HG02943 (cell line): ENCODE measurements at regions not wholly inside any gene's neighbourhood (a gene's known extent, or its start where the extent isn't known, plus 50 kb on each side); places are given as distances from the start of the nearest gene placed in this dataset.
"Not testable (repeated sequence)": the region's sequence is repeated elsewhere in the genome, so short reads cannot be mapped to it uniquely, and the experiment has no call there.

Experiments used
- ATAC-seq: cut with Tn5 transposase; IDR thresholded peaks from one replicate; pipeline ENCODE4 v1.9.1; 2021; ENCODE audit warnings: mild to moderate bottlenecking, low read depth, moderate library complexity; ENCODE audit not compliant: unreplicated experiment

DNA sequence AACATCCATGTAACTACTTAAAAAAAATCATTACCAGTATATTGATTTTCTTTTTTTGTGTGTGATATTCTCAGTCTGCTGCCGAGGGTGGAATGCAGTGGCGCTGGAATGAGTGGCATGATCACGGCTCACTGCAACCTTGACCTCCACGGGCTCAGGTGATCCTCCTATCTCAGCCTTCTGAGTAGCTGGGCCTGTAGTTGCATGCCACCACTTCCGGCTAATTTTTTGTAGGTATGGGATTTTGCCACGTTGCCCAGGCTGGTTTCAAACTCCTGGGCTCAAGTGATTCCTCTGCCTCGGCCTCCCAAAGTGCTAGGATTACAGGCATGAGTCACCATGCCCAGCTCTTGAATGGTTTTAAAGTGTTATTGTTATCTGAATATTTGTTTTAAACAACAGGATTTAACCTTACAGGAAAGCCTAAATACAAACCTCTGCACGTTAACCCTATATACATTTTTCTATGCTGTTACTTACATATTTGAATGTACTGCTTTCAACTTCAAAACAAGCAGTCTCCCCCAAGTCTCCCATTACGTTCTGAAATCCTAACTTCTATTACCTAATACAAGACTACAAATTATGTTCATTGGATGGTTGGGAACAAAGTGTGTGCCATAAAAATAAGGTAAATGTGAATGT, 61.7 kb downstream of the KPNA2 start:
- no peak for ATAC-seq

- ATAC-seq = not testable (repeated sequence)
Observed at GRCh38 chr17:68099341-68099753, 63.8 kb downstream of the KPNA2 start.

DNA sequence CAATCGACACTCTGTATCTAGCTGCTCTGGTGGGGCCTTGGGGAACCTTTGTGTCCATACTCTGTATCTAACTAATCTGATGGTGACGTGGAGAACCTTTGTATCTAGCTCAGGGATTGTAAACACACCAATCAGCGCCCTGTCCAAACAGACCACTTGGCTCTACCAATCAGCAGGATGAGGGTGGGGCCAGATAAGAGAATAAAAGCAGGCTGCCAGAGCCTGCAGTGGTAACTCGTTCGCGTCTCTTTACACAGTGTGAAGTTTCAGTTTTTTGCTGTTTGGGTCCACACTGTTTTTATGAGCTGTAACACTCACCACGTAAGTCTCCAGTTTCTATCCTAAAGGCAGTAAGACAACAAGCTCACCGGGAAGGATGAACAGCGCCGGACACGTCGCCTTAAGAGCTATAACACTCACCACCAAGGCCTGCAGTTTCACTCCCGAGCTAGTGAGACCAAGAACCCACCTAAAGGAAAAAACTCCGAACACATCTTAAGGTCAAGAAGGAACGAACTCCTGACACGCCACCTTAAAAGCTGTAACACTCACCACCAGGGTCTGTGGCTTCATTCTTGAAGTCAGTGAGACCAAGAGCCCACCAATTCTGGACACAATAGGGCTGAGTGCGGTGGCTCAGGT, 64.6 kb downstream of the KPNA2 start:
- no peak for ATAC-seq

DNA sequence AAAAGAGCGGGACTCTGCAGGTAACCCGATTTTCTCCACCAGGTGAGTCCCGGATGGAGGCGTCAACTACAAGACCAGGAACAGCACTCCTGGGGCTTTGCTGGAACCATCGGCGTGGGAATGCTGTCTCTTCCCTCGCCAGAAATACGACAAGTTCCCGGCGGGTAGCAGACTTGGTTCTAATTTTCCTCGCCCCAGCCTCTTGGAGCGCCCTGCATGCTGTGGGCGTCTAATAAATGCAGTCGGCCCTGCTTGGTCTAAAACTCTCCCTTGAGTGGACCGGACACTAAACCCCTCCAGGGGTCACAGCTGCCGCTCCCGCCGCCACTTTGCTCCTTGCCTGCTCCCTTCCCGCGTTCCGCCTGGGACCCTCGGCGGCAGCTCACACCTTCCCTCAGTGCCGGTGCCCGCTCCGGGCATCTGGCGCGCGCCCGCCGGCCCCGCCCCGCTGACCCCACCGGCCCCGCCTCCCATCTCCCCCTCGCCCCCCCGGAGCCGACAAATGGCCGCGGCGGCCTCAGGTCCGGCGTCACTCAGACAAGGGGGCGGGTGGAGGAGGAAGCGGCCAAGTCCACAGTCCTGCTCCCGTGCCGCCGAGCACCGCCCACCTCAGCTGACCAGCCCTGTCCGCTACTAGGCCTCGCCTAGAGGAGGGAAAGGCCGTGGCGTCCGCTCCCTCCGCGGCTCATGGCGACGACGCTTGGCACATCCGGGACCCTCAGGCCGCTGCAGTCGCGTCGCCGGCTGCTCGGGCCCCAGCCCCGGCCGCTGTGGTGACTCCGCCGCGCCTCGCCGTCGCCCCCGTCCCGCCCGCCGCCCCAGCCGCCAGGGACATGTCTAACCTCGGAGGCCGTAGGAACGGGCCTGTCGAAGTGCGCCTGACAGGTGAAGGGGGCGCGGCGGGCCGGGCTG, 65.8 kb downstream of the KPNA2 start:
- ATAC-seq = no peak

- ATAC-seq = no peak
Observed at GRCh38 chr17:68101987-68102314, 66.4 kb downstream of the KPNA2 start.

- no peak for ATAC-seq
Observed at GRCh38 chr17:68102318-68102758, 66.8 kb downstream of the KPNA2 start.

DNA sequence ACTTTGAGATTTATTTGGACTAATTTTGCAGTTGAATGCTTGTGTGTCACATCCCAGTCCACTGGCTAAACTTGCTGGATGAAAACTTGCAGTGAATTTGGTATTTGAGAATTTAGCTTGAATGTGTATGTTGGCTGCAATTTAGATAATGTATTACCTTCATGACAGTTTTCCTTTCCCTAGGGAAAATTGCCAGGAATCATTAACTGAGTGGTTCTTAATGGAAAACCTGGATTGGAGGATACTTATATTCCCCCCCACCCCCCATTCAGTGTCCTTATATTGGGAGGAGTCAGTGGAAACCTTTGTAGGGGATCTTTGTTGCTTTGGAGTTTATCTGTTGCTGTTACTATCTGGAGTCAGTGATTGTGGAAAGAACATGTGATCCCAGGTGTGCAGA, 67.6 kb downstream of the KPNA2 start:
- no peak for ATAC-seq

DNA sequence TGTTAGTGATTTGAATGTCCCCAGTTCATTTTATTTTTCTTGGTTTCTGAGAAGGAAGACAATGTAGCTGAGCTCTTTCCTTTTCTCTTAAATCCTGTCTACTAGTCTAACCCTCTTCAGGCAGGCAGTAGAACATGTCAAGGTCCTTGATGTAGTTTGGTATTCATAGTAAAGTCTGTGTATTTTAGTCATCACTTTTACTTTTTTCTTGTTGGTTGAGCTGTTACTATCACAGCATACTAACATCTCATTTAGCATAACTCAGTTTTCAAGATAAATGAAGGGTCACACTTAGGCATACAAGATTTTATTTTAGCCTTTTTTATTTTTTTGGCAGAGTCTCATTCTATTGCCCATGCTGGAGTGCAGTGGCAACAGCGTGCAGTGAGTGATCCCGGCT, 70.5 kb downstream of the KPNA2 start:
- no peak for ATAC-seq

GRCh38 chr17:68107373-68107772, 71.8 kb downstream of the KPNA2 start:
- no peak for ATAC-seq

GRCh38 chr17:68108313-68109000, 72.9 kb downstream of the KPNA2 start:
- no peak for ATAC-seq

- ATAC-seq = not testable (repeated sequence)
Observed at GRCh38 chr17:68109404-68109803, 73.9 kb downstream of the KPNA2 start.

- not testable (repeated sequence) for ATAC-seq
Observed at GRCh38 chr17:68116211-68116610, 80.7 kb downstream of the KPNA2 start.

GRCh38 chr17:68122587-68122986, 87.1 kb downstream of the KPNA2 start:
- ATAC-seq = no peak

DNA sequence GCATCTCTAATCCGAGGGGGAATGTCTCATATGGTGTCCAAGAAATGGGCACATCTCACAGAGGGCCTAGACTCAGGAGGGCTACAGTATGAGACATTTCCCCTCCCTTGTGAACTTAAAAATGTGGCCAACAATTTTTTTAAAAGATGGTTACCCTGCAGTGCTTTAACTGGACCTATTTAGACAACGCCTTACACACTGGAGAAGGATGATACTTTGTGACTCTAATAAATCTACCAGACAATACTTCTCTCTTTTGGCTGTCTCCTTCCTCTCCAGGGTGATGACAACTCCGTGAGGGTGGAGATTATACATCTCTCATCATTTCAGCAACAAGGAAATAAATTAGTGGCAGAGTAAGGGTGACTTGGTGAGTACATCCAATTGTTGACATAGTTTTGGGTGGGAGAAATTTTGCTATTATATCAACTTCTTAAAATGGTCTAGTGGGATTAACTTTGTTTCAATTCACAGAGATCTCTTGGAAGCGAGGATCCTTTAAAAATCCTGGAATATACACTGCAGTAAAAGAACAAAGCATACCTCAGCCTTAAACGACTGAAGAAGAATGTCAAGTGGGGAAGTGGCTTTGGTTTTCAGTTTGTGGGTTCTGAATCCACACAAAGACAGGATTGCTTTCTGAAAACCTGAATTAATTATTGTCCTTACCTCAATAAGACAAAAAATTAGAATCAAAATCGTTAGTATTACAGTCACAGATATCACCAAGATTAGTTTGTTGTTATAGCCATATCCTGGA, 89.8 kb downstream of the KPNA2 start:
- no peak for ATAC-seq

DNA sequence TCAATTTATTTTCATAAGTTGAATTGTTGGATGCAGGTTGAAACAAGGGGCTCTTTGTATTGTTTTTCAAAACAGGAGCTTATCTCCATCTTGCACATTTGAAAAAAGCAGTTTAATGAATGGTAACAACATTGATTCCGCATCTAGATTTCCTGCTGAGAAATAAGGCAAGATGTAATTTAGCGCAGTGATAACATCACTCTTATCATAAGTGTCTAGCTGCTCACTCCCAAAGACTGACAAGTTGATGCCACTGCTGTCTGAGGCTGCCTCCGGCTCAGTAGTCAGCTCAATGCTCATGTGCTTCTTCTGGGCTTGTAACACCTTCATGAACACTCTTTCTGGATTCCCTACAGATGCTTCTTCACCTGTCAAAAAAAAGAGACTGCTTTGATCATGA, 92.4 kb downstream of the KPNA2 start:
- no peak for ATAC-seq

DNA sequence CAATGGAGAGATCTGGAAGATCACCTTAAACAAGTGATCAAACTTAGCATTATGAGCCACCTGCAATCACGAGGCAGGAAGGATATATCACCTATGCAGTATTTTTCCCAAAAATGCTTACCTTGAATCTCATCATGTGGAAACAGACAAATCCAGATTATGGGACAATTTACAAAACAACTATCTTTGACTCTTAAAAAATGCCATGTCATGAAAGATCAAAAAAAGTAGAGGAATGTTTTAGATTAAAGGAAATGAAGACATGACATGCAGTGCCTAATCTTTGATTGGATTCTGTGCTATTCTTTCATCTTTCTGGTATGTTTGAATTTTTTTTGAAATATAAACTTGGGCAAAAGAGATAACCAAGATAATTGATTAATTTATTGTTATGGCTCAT, 95.9 kb downstream of the KPNA2 start:
- ATAC-seq = no peak

- no peak for ATAC-seq
Observed at GRCh38 chr17:68133346-68134045, 98.0 kb downstream of the KPNA2 start.

- ATAC-seq = no peak
Observed at GRCh38 chr17:68134046-68134637, 98.6 kb downstream of the KPNA2 start.

- no peak for ATAC-seq
Observed at GRCh38 chr17:68134731-68135130, 99.2 kb downstream of the KPNA2 start.
